Neutrophil (primary cell): ENCODE measurements at regions not wholly inside any gene's neighbourhood (a gene's known extent, or its start where the extent isn't known, plus 50 kb on each side); places are given as distances from the start of the nearest gene placed in this dataset.

Source experiments
- H3K27ac ChIP-seq: fragments of 200-600 bp; sonication (generic); 2 replicates; pipeline ENCODE4 v1.5.1; 2016; ENCODE audit warnings: mild to moderate bottlenecking, moderate library complexity
- H3K27me3 ChIP-seq: fragments of 200-600 bp; sonication (generic); 2 replicates; pipeline ENCODE4 v1.6.0; 2016; ENCODE audit warnings: mild to moderate bottlenecking
- H3K36me3 ChIP-seq: fragments of 200-600 bp; sonication (generic); 2 replicates; pipeline ENCODE4 v1.5.1; 2017
- H3K4me1 ChIP-seq, 2 experiments: fragments of 200-600 bp in 1 of 2; sonication (generic) in 1 of 2; 1 replicate in 1 of 2; 2 replicates in 1 of 2; pipeline versions ENCODE4 v1.5.1 to v1.6.1; 2013 to 2016; ENCODE audit warnings: low read depth in 1 of 2, low read length in 1 of 2, mild to moderate bottlenecking in 1 of 2, moderate library complexity in 1 of 2; ENCODE audit not compliant: control insufficient read depth in 1 of 2, insufficient read depth in 1 of 2
- H3K4me3 ChIP-seq, 2 experiments: fragments of 200-600 bp in 1 of 2; sonication (generic) in 1 of 2; 1 replicate in 1 of 2; 2 replicates in 1 of 2; pipeline ENCODE4 v1.5.1; 2013 to 2016; ENCODE audit warnings: low read depth in 1 of 2, low read length in 1 of 2, mild to moderate bottlenecking in 1 of 2, moderate library complexity in 1 of 2
- H3K9me3 ChIP-seq: fragments of 200-600 bp; sonication (generic); 2 replicates; pipeline ENCODE4 v1.5.1; 2016
- CTCF ChIP-seq: fragments of 200-600 bp; sonication (generic); IDR thresholded peaks from 2 replicates; pipeline ENCODE4 v1.5.1; 2016; ENCODE audit warnings: antibody characterized with exemption

- Histone ChIP-seq H3K27ac (peak overlapping the region; percentile 71), H3K4me1 (peaks cover 12 to 15% of the 10 kb centered on the region in 2 experiments), H3K27me3 (no peaks in the 10 kb centered on the region), H3K4me3 (no peak overlapping the region), H3K36me3 (no peaks in the 10 kb centered on the region), H3K9me3 (no peaks in the 10 kb centered on the region)
- no peak for TF ChIP-seq CTCF
Measured at GRCh38 chr19:46955813-46956371, 63.7 kb upstream of the NPAS1 start.

GRCh38 chr19:46958532-46958931 lies 61.1 kb upstream of the NPAS1 start:
- no peaks in the 10 kb centered on the region for H3K9me3 ChIP-seq
- H3K27me3 ChIP-seq: no peaks in the 10 kb centered on the region
- H3K27ac ChIP-seq: no peak overlapping the region
- H3K4me1 ChIP-seq: peaks cover 12 to 15% of the 10 kb centered on the region in 2 experiments
- TF ChIP-seq CTCF: no peak
- H3K36me3 ChIP-seq: no peaks in the 10 kb centered on the region
- no peak overlapping the region for H3K4me3 ChIP-seq

- no peaks in the 10 kb centered on the region for H3K36me3 ChIP-seq
- H3K27me3 ChIP-seq: no peaks in the 10 kb centered on the region
- peaks cover 10% of the 10 kb centered on the region in 2 experiments for H3K4me1 ChIP-seq
- no peak for TF ChIP-seq CTCF
- H3K27ac ChIP-seq: no peak overlapping the region
- H3K4me3 ChIP-seq: no peak overlapping the region
- no peaks in the 10 kb centered on the region for H3K9me3 ChIP-seq
Measured at GRCh38 chr19:46959894-46960556, 59.6 kb upstream of the NPAS1 start.

GRCh38 chr19:46962030-46962570 lies 57.5 kb upstream of the NPAS1 start:
- TF ChIP-seq CTCF: no peak
- H3K4me3 ChIP-seq: no peak overlapping the region
- H3K9me3 ChIP-seq: no peaks in the 10 kb centered on the region
- no peak overlapping the region for H3K27ac ChIP-seq
- no peaks in the 10 kb centered on the region for H3K27me3 ChIP-seq
- no peaks in the 10 kb centered on the region for H3K36me3 ChIP-seq
- H3K4me1 ChIP-seq: peaks cover 0 to 3% of the 10 kb centered on the region in 2 experiments

DNA sequence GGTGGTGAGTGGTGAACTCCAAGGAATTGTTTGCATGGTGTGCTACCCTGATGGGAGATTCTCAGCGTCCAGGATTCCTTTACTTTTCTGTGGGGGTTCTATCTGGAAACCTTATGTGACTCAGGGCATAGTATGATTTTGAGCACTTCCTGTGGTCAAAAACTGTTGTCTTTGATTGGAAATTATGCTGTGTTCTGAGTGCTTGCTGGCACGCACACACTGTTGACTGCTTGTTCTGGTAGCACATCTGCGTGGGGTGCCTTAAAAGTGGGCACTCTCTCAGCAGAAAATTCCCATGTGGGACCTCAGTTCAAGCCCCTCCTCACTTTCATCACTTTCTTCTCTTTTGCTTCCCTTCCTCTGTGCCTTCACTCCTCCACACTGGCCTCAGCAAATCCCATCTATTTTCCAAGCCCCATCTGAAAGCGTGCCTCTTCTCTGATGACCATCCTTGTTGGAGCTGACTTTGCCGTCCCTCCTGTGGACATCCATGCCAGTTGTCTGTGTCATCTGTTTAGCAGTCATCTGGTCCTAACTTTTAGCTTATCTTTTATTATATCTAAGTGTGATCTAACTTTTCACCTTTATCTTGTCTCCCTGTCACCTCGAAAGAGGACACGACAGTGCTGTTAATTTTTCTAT lies 56.4 kb upstream of the NPAS1 start:
- Histone ChIP-seq H3K4me1 (peaks cover 0 to 3% of the 10 kb centered on the region in 2 experiments), H3K27me3 (no peaks in the 10 kb centered on the region), H3K36me3 (no peaks in the 10 kb centered on the region), H3K4me3 (no peak overlapping the region), H3K27ac (no peak overlapping the region), H3K9me3 (no peaks in the 10 kb centered on the region)
- TF ChIP-seq CTCF: no peak
